Brain microvascular endothelial cell (primary cell): ENCODE measurements at regions not wholly inside any gene's neighbourhood (a gene's known extent, or its start where the extent isn't known, plus 50 kb on each side); places are given as distances from the start of the nearest gene placed in this dataset.

ENCODE experiments used
- DNase-seq: peaks from one replicate; pipeline ENCODE4 v3.0.0-alpha.2; 2020
- H3K27ac ChIP-seq: fragments of 250-450 bp; sonication (Bioruptor Pico); 2 replicates; pipeline ENCODE4 v1.5.1; 2020; ENCODE audit warnings: mild to moderate bottlenecking, moderate library complexity
- H3K27me3 ChIP-seq: fragments of 250-450 bp; sonication (Bioruptor Pico); replicated peaks from 2 replicates; pipeline ENCODE4 v1.5.1; 2020; ENCODE audit warnings: mild to moderate bottlenecking
- H3K36me3 ChIP-seq: fragments of 250-450 bp; sonication (Bioruptor Pico); replicated peaks from 2 replicates; pipeline ENCODE4 v1.5.1; 2020; ENCODE audit warnings: mild to moderate bottlenecking
- H3K4me3 ChIP-seq: 2 replicates; pipeline ENCODE4 v1.5.1; 2011; ENCODE audit warnings: low read depth, mild to moderate bottlenecking, control low read depth, low read length, moderate library complexity
- in situ Hi-C: cut with HindIII; loops from 2 replicates; pipeline ENCODE4 v1.10.0; 2017; ENCODE audit warnings: low sequenced_read_pairs, low pct_ligation_motif_present
- TF ChIP-seq, protein P1 (sequence below): IDR thresholded peaks from 2 replicates; pipeline ENCODE4 v1.5.1; 2011; ENCODE audit warnings: low read depth, mild to moderate bottlenecking, moderate library complexity, low read length, control low read depth, inconsistent platforms; ENCODE audit errors: missing control alignments

DNA sequence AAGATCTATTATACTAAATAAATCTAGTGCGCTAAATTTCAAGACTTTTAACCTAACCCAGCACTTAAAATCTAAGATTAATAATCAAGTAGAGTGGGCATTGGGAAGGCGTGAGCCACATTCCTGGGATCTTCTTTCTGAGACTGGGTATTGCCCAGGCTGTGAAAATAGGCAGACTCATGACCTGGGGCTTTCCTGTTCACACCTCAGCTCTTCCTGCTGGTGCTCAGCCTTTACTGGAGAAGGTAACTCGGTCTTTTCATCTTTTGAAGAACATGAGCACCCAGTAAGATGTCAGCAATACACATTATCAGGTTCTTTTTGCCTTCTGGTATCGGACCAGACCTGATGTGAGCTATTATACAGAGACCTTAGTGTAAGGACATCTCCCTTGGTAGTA, 500.5 kb downstream of the PLCL1 start:
- Histone ChIP-seq H3K4me3 (no peak overlapping the region), H3K36me3 (no peaks in the 10 kb centered on the region), H3K27ac (no peak overlapping the region), H3K27me3 (no peaks in the 10 kb centered on the region)
- TF ChIP-seq, protein P1, sequence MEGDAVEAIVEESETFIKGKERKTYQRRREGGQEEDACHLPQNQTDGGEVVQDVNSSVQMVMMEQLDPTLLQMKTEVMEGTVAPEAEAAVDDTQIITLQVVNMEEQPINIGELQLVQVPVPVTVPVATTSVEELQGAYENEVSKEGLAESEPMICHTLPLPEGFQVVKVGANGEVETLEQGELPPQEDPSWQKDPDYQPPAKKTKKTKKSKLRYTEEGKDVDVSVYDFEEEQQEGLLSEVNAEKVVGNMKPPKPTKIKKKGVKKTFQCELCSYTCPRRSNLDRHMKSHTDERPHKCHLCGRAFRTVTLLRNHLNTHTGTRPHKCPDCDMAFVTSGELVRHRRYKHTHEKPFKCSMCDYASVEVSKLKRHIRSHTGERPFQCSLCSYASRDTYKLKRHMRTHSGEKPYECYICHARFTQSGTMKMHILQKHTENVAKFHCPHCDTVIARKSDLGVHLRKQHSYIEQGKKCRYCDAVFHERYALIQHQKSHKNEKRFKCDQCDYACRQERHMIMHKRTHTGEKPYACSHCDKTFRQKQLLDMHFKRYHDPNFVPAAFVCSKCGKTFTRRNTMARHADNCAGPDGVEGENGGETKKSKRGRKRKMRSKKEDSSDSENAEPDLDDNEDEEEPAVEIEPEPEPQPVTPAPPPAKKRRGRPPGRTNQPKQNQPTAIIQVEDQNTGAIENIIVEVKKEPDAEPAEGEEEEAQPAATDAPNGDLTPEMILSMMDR, result no peak
- in situ Hi-C loops, result no loop called here
- DNase-seq, result no peak

DNA sequence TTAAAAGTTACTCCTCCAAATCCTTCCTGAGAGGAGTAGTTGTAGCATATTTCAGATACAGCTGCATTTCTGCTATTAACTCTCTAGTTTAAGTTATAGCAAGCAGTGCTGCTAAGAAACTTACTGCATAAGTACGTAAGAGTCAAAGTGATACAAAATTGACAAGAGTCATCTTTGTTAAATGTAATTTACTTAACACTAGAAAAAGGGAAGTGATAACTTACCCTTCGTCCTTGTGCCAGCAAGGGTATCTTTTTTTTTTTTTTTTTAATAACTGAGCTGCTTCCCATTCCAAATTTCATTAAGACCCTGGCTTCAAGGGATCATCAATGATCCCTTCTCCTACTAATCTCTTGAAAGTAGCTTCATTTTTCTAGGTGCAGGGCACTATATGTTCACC, 493.0 kb downstream of the PLCL1 start:
- in situ Hi-C loops, result no loop called here
- TF ChIP-seq, protein P1, result no peak
- H3K36me3 ChIP-seq, result no peaks in the 10 kb centered on the region
- DNase-seq, result no peak
- H3K4me3 ChIP-seq, result no peak overlapping the region
- H3K27ac ChIP-seq, result no peak overlapping the region
- H3K27me3 ChIP-seq, result no peaks in the 10 kb centered on the region

DNA sequence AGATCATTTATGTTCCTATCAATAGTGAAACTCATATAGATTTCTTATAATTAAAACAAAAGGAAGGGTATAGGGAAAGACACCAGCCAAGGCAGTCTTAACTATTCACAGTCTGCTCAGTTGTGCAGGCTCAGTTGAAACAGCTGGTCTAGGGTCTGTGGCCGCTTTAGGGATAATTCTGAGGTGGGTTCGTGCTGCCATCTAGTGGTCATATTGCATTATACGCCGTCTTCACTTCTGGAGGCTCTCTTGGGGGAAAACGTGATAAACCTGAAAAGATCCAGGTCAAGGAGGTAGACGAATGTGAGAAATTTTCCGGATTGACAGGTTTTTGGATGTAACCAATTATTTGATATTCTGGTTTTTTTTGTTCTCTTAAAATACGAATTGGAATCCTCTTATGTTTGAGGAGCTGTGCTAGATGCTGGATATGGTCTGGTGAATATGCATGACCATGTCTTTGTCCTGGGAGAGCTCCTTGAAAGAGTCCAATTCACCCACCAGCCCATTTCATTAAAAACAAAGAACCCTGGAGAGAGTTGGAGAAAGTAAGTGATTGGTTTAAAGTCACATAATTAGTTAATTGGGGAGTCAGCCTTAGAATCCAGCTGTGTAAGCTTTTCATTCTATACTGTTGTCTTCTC, 492.4 kb downstream of the PLCL1 start:
- Histone ChIP-seq H3K4me3 (no peak overlapping the region), H3K36me3 (no peaks in the 10 kb centered on the region), H3K27me3 (no peaks in the 10 kb centered on the region), H3K27ac (no peak overlapping the region)
- peak; percentile 38 for DNase-seq
- in situ Hi-C loops, result no loop called here
- TF ChIP-seq, protein P1, result peak; percentile 81

DNA sequence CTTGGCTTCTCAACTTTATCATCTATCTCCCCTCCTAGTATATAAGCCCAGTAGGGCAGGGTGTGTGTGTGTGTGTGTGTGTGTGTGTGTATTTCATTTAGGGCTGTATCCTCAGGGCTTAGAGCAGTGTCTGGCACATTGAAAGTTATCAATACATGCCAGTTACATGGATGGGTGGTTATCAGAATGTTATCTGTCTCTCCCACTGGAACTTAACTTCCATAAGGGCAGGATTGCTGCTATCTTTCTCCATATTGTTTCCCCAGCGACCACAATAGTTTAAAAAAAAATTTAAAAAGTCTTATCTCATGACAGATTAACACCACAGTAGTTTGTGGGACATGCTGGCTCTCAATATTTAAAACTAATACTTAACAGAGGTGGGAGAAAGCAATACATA, 488.9 kb downstream of the PLCL1 start:
- TF ChIP-seq, protein P1, result no peak
- H3K27me3 ChIP-seq, result no peaks in the 10 kb centered on the region

DNA sequence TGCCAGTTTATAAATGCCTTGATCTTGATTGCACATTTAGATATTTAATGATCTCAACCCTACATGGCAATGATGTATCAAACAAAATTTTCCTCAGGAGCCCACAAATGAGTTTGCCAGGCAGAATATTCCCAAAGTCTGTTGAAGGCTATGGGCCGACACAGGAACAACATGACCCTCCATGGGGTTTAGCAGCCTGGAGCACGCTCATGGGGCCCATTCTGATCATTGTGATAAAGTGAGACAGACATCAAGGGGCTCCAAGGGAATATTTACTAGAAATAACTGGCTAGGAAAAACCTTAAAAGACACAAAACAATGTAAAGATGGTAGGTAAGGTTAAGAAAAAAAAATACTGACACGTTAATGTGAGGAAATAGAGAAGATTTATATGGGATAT, 485.4 kb downstream of the PLCL1 start:
- no peak for DNase-seq
- H3K36me3 ChIP-seq, result no peaks in the 10 kb centered on the region
- H3K4me3 ChIP-seq, result no peak overlapping the region
- H3K27ac ChIP-seq, result no peak overlapping the region
- H3K27me3 ChIP-seq, result no peaks in the 10 kb centered on the region
- in situ Hi-C loops, result no loop called here
- TF ChIP-seq, protein P1, result no peak

More for the DNA sequence above, 488.9 kb downstream of the PLCL1 start:
- DNase-seq, result no peak
- Histone ChIP-seq H3K27ac (no peak overlapping the region), H3K36me3 (no peaks in the 10 kb centered on the region), H3K4me3 (no peak overlapping the region)
- in situ Hi-C loops, result no loop called here

DNA sequence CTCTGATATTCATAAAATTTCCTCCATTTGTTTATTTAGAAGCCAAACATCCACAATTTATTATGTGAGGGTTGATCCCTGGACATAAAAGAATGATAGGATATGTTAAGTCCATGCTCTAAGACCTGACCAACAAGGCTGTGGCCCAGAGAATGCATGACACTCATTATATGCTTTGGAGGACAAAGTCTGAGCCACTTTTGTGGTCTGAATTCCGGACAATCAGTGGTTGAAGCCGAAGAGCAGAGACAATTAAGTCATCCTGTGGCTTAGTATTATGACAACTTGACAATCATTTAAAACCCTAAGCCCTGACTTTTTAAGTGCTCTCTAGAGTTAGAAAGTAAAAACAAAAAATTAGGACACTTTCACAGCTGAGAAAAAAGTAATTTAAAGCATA, 483.3 kb downstream of the PLCL1 start:
- H3K27me3 ChIP-seq, result no peaks in the 10 kb centered on the region
- in situ Hi-C loops, result no loop called here
- H3K27ac ChIP-seq, result no peak overlapping the region
- DNase-seq, result no peak
- TF ChIP-seq, protein P1, result no peak
- H3K4me3 ChIP-seq, result no peak overlapping the region
- no peaks in the 10 kb centered on the region for H3K36me3 ChIP-seq
